ENCODE measurements at regions not wholly inside any gene's neighbourhood (a gene's known extent, or its start where the extent isn't known, plus 50 kb on each side); places are given as distances from the start of the nearest gene placed in this dataset.

- DNase-seq (ENCODE audit: insufficient read length, low spot score) (no peak), FAIRE-seq (no peak)
These were observed 499.0 kb downstream of the TMX3 start for GRCh38 chr18:68215931-68216330.

GRCh38 chr18:68186039-68186438 is 528.9 kb downstream of the TMX3 start:
- DNase-seq (ENCODE audit: insufficient read length, low spot score) (no peak), FAIRE-seq (no peak)
- TF ChIP-seq, protein P1, sequence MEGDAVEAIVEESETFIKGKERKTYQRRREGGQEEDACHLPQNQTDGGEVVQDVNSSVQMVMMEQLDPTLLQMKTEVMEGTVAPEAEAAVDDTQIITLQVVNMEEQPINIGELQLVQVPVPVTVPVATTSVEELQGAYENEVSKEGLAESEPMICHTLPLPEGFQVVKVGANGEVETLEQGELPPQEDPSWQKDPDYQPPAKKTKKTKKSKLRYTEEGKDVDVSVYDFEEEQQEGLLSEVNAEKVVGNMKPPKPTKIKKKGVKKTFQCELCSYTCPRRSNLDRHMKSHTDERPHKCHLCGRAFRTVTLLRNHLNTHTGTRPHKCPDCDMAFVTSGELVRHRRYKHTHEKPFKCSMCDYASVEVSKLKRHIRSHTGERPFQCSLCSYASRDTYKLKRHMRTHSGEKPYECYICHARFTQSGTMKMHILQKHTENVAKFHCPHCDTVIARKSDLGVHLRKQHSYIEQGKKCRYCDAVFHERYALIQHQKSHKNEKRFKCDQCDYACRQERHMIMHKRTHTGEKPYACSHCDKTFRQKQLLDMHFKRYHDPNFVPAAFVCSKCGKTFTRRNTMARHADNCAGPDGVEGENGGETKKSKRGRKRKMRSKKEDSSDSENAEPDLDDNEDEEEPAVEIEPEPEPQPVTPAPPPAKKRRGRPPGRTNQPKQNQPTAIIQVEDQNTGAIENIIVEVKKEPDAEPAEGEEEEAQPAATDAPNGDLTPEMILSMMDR (IDR thresholded peaks at IDR 0.05; ENCODE audit: insufficient read depth, missing control alignments) = no peak

More at GRCh38 chr18:68215931-68216330, 499.0 kb downstream of the TMX3 start:
- TF ChIP-seq, protein P1 (IDR thresholded peaks at IDR 0.05; ENCODE audit: insufficient read depth, missing control alignments) = no peak

GRCh38 chr18:68181956-68182355 is 533.0 kb downstream of the TMX3 start:
- TF ChIP-seq, protein P1 (IDR thresholded peaks at IDR 0.05; ENCODE audit: insufficient read depth, missing control alignments) = no peak
- no peak for FAIRE-seq
- DNase-seq (ENCODE audit: insufficient read length, low spot score) = no peak

DNA sequence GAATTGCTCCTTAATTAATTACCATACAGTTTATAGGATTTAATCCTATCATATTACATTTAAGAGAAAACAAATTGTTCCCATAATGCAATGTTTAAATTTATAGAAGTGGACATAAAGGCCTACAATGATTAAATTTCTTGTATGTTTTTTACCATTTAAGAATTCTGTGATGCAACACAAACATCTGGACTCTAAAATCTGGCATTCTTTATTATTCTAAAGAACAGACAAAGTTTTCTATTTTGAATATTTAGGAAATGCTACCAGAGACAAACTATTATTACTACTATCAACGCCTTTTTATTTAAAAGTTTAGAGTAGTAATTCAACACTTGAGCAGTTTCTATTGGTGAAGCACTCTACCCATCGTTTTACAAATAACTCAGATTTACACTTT is 535.1 kb downstream of the TMX3 start:
- DNase-seq (ENCODE audit: insufficient read length, low spot score) = no peak
- no peak for FAIRE-seq
- TF ChIP-seq, protein P1 (IDR thresholded peaks at IDR 0.05; ENCODE audit: insufficient read depth, missing control alignments) = no peak

- DNase-seq (ENCODE audit: insufficient read length, low spot score) = no peak
- FAIRE-seq = no peak
- TF ChIP-seq, protein P1 (IDR thresholded peaks at IDR 0.05; ENCODE audit: insufficient read depth, missing control alignments) = no peak
These were observed 536.0 kb downstream of the TMX3 start for GRCh38 chr18:68178921-68179320.

GRCh38 chr18:68177807-68178702 is 536.9 kb downstream of the TMX3 start:
- no peak for FAIRE-seq
- DNase-seq (ENCODE audit: insufficient read length, low spot score) = no peak
- TF ChIP-seq, protein P1 (IDR thresholded peaks at IDR 0.05; ENCODE audit: insufficient read depth, missing control alignments) = no peak

DNA sequence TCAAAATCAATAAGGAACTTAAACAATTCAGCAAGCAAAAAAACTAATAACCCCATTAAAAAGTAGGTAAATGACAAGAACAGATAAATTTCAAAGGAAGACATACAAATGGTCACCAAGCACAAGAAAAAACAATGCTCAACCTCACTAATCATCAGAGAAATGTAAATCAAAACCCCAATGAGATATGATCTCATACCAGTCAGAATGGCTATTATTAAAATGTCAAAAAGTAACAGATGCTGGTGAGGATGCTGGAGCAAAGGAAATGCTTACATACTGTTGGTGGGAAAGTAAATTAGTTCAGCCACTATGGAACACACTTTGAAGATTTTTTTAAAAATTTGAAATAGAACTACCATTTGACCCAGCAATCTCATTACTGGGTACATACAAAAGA is 538.0 kb downstream of the TMX3 start:
- TF ChIP-seq, protein P1 (IDR thresholded peaks at IDR 0.05; ENCODE audit: insufficient read depth, missing control alignments) = no peak
- FAIRE-seq = no peak
- no peak for DNase-seq (ENCODE audit: insufficient read length, low spot score)

Data from D721Med (cell line).